ENCODE measurements at regions not wholly inside any gene's neighbourhood (a gene's known extent, or its start where the extent isn't known, plus 50 kb on each side); places are given as distances from the start of the nearest gene placed in this dataset.

- no peak for DNase-seq
Observed at GRCh38 chr11:71120471-71120896, 131.9 kb downstream of the SHANK2 start.

- DNase-seq, result no peak
Observed at GRCh38 chr11:71119656-71120269, 132.6 kb downstream of the SHANK2 start.

GRCh38 chr11:71118671-71119250 lies 133.6 kb downstream of the SHANK2 start:
- no peak for DNase-seq

- no peak for DNase-seq
Observed at GRCh38 chr11:71117311-71117710, 135.1 kb downstream of the SHANK2 start.

GRCh38 chr11:71116693-71117040 lies 135.7 kb downstream of the SHANK2 start:
- no peak for DNase-seq

GRCh38 chr11:71115770-71116692 lies 136.3 kb downstream of the SHANK2 start:
- DNase-seq, result no peak

- no peak for DNase-seq
Observed at GRCh38 chr11:71114124-71114851, 138.1 kb downstream of the SHANK2 start.

- no peak for DNase-seq
Observed at GRCh38 chr11:71112990-71113389, 139.4 kb downstream of the SHANK2 start.

- no peak for DNase-seq
Observed at GRCh38 chr11:71112454-71112853, 139.9 kb downstream of the SHANK2 start.

- no peak for DNase-seq
Observed at GRCh38 chr11:71109586-71109985, 142.8 kb downstream of the SHANK2 start.

GRCh38 chr11:71109186-71109585 lies 143.2 kb downstream of the SHANK2 start:
- DNase-seq, result no peak

- DNase-seq, result no peak
Observed at GRCh38 chr11:71108013-71108865, 144.1 kb downstream of the SHANK2 start.

GRCh38 chr11:71106671-71107070 lies 145.7 kb downstream of the SHANK2 start:
- DNase-seq, result no peak

GRCh38 chr11:71103266-71103665 lies 149.1 kb downstream of the SHANK2 start:
- no peak for DNase-seq

GRCh38 chr11:71102251-71102995 lies 150.0 kb downstream of the SHANK2 start:
- peak; percentile 31 for DNase-seq

- DNase-seq, result no peak
Observed at GRCh38 chr11:71101606-71102005, 150.8 kb downstream of the SHANK2 start.

- DNase-seq, result no peak
Observed at GRCh38 chr11:71101046-71101445, 151.3 kb downstream of the SHANK2 start.

GRCh38 chr11:71098776-71099175 lies 153.6 kb downstream of the SHANK2 start:
- no peak for DNase-seq

GRCh38 chr11:71097506-71098240 lies 154.7 kb downstream of the SHANK2 start:
- DNase-seq, result no peak

GRCh38 chr11:71096751-71097388 lies 155.5 kb downstream of the SHANK2 start:
- DNase-seq, result no peak
